Upper lobe of left lung (tissue), 6 donors: ENCODE measurements at regions not wholly inside any gene's neighbourhood (a gene's known extent, or its start where the extent isn't known, plus 50 kb on each side); places are given as distances from the start of the nearest gene placed in this dataset.

Experiments
- ATAC-seq, 2 donors: fragments of 200-7000 bp; cut with Tn5 transposase; one replicate each; pipeline ENCODE4 v1.9.1; 2022; ENCODE audit warnings: mild to moderate bottlenecking in 2 of 2, moderate library complexity in 2 of 2; ENCODE audit not compliant: low FRiP score in 2 of 2
- DNase-seq, 2 donors: peaks; one replicate each; pipeline ENCODE4 v3.0.0-alpha.2; 2019 to 2020
- H3K27ac ChIP-seq, 4 donors: fragments of 200-600 bp; sonication (generic); one replicate each; pipeline ENCODE4 v1.5.1; 2016 to 2019
- H3K27me3 ChIP-seq, 4 donors: fragments of 200-600 bp; sonication (generic); one replicate each; pipeline ENCODE4 v1.5.1; 2017 to 2019
- H3K36me3 ChIP-seq, 4 donors: fragments of 200-600 bp; sonication (generic); one replicate each; pipeline ENCODE4 v1.5.1; 2016 to 2019
- H3K4me1 ChIP-seq, 4 donors: fragments of 200-600 bp; sonication (generic); one replicate each; pipeline ENCODE4 v1.5.1; 2018 to 2019
- H3K4me3 ChIP-seq, 4 donors: fragments of 200-600 bp; sonication (generic); one replicate each; pipeline ENCODE4 v1.5.1; 2017 to 2019; ENCODE audit warnings: mild to moderate bottlenecking in 2 of 4, moderate library complexity in 1 of 4
- H3K9me3 ChIP-seq, 4 donors: fragments of 200-600 bp; sonication (generic); one replicate each; pipeline ENCODE4 v1.5.1; 2018 to 2019
- EP300 ChIP-seq, 4 donors: sonication (generic); formaldehyde crosslinking; IDR thresholded peaks; one replicate each; pipeline ENCODE4 v1.5.1; 2017; ENCODE audit warnings: antibody characterized with exemption in 4 of 4, control low read depth in 2 of 4
- POLR2A ChIP-seq, 4 donors: fragments of 450-650 bp; IDR thresholded peaks; one replicate each; pipeline ENCODE4 v1.5.1; 2016 to 2017; ENCODE audit warnings: antibody characterized with exemption in 4 of 4, mild to moderate bottlenecking in 2 of 4
- POLR2AphosphoS5 ChIP-seq, 2 donors: sonication (generic); formaldehyde crosslinking; IDR thresholded peaks; one replicate each; pipeline ENCODE4 v1.5.1; 2017; ENCODE audit warnings: antibody characterized with exemption in 2 of 2
- WGBS, 2 donors: methylation state at CpG; one replicate each; pipeline ENCODE4 v1.1.5; 2017 to 2018; 5-methylcytosine and 5-hydroxymethylcytosine counted together
- TF ChIP-seq, protein P1 (sequence below), 6 experiments: fragments of 450-650 bp in 4 of 6; fragments of 200-600 bp in 2 of 6; sonication (generic) in 2 of 6; IDR thresholded peaks; one replicate each; pipeline ENCODE4 v1.5.1; 2016 to 2019; ENCODE audit warnings: antibody characterized with exemption in 6 of 6
- donor health status: DM: no; HTN: no; CAD: no; lungs with moderate emphysema.
- donor health status: DM: no; HTN: yes; CAD: no; lungs with severe emphysema.

DNA sequence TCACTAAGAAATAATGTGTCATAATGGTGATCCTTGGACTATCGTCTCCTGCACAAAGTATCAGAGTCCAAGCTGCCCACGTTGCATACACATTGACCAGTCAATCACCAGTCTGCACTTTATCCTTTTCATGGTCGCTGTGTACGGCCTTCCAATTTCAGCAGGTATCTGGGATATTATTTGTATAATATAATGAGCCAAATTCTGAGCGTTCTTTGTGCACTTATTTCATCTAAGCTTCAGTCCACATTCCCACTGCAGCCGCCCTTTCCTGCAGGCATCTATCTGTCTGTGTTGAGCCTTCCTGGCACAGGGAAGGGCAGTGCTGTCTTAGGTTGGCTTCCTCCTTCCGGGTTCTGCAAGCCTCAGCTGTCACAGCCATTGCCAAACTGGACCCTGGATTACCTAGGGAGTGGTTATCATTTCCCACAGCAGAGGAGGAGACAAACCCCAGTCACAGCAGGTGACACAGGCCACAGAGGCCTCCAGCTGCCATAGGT lies 174.3 kb downstream of the TTLL2 start:
- Histone ChIP-seq H3K27ac (no peak overlapping the region), H3K9me3 (no peaks in the 10 kb centered on the region), H3K27me3 (no peaks in the 10 kb centered on the region), H3K4me1 (peaks cover 0 to 10% (median 7%) of the 10 kb centered on the region in 4 donors), H3K4me3 (no peak overlapping the region), H3K36me3 (no peaks in the 10 kb centered on the region)
- ATAC-seq (no peak), DNase-seq (no peak)
- 87 to 90% methylated on average over 7 of the region's 7 CpGs for whole genome bisulfite sequencing, 2 donors
- TF ChIP-seq POLR2A (IDR thresholded peaks at IDR 0.05): no peak
- TF ChIP-seq, protein P1, sequence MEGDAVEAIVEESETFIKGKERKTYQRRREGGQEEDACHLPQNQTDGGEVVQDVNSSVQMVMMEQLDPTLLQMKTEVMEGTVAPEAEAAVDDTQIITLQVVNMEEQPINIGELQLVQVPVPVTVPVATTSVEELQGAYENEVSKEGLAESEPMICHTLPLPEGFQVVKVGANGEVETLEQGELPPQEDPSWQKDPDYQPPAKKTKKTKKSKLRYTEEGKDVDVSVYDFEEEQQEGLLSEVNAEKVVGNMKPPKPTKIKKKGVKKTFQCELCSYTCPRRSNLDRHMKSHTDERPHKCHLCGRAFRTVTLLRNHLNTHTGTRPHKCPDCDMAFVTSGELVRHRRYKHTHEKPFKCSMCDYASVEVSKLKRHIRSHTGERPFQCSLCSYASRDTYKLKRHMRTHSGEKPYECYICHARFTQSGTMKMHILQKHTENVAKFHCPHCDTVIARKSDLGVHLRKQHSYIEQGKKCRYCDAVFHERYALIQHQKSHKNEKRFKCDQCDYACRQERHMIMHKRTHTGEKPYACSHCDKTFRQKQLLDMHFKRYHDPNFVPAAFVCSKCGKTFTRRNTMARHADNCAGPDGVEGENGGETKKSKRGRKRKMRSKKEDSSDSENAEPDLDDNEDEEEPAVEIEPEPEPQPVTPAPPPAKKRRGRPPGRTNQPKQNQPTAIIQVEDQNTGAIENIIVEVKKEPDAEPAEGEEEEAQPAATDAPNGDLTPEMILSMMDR (IDR thresholded peaks at IDR 0.05): no peak
- TF ChIP-seq POLR2AphosphoS5 (IDR thresholded peaks at IDR 0.05): no peak
- TF ChIP-seq EP300 (IDR thresholded peaks at IDR 0.05): no peak

DNA sequence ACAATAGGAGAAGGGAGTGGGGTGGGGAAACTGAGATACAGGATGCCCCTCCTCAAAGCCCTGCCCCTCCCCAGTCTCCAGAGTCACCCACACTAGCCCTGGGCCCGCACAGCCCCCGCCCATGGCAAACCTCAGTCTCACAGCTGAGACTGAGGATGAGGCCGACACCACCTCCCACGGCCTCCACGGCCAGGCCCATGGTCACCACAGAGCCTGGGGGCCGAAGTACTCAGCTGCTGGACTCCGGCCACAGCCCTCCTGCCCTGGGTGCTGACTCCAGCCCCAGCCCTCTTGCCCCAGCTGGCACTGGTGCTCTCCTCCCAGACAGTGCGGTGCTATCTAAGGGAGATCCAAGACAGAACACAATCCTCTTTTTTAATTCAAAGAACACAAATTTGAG lies 176.1 kb downstream of the TTLL2 start:
- Histone ChIP-seq H3K4me3 (no peak overlapping the region), H3K36me3 (no peaks in the 10 kb centered on the region), H3K27me3 (no peaks in the 10 kb centered on the region), H3K4me1 (peaks cover 0 to 6% (median 5%) of the 10 kb centered on the region in 4 donors), H3K27ac (no peak overlapping the region), H3K9me3 (no peaks in the 10 kb centered on the region)
- 90 to 92% methylated on average over 7 to 8 of the region's 8 CpGs for WGBS, 2 donors
- ATAC-seq (no peak), DNase-seq (no peak)
- no peak for TF ChIP-seq POLR2A (IDR thresholded peaks at IDR 0.05)
- TF ChIP-seq EP300 (IDR thresholded peaks at IDR 0.05): no peak
- no peak for TF ChIP-seq POLR2AphosphoS5 (IDR thresholded peaks at IDR 0.05)
- TF ChIP-seq, protein P1 (IDR thresholded peaks at IDR 0.05): no peak

DNA sequence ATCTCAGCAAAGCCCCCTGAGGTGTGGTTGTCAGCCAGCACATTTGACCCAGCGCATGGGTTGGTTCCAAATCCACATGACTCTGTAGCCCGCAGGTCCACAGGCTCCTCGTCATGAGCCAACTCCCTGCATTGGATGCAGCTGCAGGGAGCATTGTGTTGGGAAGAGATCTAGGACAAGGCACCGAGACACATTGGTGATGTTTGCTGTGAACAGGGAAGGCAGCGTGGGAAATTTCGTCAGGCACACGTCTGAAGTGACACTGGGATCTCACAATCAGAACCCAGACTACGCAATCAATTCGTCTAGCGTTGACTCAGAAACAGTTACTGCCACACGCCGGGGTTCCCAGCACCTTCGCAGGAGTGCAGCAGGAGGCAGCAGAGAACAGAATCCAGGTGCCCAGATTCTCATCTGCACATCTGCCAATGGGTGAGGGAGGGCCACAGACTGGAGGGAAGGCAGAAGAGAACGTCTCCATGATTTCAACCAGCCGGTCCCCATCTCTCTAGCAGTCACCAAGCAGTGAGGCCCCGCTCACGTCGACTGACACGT lies 177.0 kb downstream of the TTLL2 start:
- ATAC-seq (no peak), DNase-seq (no peak)
- Histone ChIP-seq H3K27ac (no peak overlapping the region), H3K4me1 (peaks cover 0 to 4% (median 2%) of the 10 kb centered on the region in 4 donors), H3K27me3 (no peaks in the 10 kb centered on the region), H3K36me3 (no peaks in the 10 kb centered on the region), H3K4me3 (no peak overlapping the region), H3K9me3 (no peaks in the 10 kb centered on the region)
- WGBS, 2 donors: 71 to 81% methylated on average over 17 to 19 of the region's 19 CpGs
- TF ChIP-seq POLR2AphosphoS5 (IDR thresholded peaks at IDR 0.05) (no peak), POLR2A (IDR thresholded peaks at IDR 0.05) (no peak), EP300 (IDR thresholded peaks at IDR 0.05) (no peak)
- TF ChIP-seq, protein P1 (IDR thresholded peaks at IDR 0.05): peak in 3 of 6 experiments; percentile 10 to 39 (median 17)

DNA sequence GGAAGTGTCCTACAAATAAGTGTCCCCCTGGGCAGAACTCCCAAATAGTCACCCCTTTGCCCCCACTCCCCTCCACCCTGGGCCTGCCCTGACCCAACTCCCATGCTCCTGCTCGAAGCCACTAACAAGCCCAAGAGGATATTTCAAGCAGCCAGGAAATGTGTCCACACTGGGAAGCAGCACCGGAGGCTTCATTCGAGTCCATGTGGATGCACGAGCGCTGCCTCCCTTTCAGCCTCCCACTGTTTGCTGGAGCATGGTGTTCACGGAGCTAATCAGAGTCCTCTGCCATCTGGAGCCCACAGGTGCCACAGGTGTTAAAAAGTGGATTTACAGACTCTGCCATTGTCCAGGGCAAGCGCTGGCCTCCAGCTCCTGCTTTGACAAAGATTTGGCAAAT lies 177.6 kb downstream of the TTLL2 start:
- Histone ChIP-seq H3K36me3 (no peaks in the 10 kb centered on the region), H3K9me3 (no peaks in the 10 kb centered on the region), H3K27me3 (no peaks in the 10 kb centered on the region), H3K4me1 (peaks cover 0 to 6% (median 4%) of the 10 kb centered on the region in 4 donors), H3K27ac (no peak overlapping the region), H3K4me3 (no peak overlapping the region)
- ATAC-seq (no peak), DNase-seq (no peak)
- WGBS, 2 donors: 88 to 98% methylated on average over 3 to 7 of the region's 7 CpGs
- TF ChIP-seq EP300 (IDR thresholded peaks at IDR 0.05) (no peak), POLR2AphosphoS5 (IDR thresholded peaks at IDR 0.05) (no peak), POLR2A (IDR thresholded peaks at IDR 0.05) (no peak)
- TF ChIP-seq, protein P1 (IDR thresholded peaks at IDR 0.05): no peak
